ENCODE measurements at regions not wholly inside any gene's neighbourhood (a gene's known extent, or its start where the extent isn't known, plus 50 kb on each side); places are given as distances from the start of the nearest gene placed in this dataset.
"Not testable (repeated sequence)": the region's sequence is repeated elsewhere in the genome, so short reads cannot be mapped to it uniquely, and the experiment has no call there.

DNA sequence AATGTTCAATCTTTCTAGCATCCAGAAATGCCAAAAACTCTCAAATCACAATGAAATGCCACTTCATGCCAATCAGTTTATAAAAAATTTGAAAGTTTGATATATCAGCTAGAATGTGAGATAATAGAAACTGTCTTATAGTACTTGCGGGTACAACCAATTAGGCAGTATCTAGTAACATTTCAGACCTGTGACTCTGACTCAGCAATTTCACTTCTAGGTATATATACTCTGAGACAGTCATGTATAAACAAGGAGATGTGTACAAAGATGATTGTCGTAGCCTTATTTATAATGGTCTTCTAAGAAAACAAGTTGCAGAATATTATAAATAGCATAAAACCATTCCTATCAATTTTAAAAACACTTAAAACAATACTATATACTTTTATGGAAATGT is 252.3 kb upstream of the PODXL start:
- H3K27ac ChIP-seq (ENCODE audit: low read depth, low read length): no peak overlapping the region

DNA sequence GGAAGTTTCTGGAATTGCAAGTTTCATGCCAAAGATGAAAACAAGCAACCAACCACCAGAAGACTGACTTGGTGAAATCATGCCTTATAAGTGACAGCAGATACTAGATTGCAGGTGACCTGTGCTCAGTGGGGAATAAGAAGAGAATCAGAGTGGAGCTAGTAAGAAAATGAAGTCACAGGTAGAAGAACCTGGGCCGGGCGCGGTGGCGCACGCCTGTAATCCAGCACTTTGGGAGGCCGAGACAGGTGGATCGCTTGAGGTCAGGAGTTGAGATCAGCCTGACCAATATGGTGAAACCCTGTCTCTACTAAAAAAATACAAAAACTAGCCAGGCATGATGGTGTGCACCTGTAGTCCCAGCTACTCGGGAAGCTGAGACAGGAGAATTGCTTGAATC is 251.7 kb upstream of the PODXL start:
- not testable (repeated sequence) for H3K36me3 ChIP-seq (ENCODE audit: control insufficient read depth, insufficient read depth, low read length); H3K27me3 ChIP-seq (ENCODE audit: control insufficient read depth, insufficient read depth, low read length); H3K4me3 ChIP-seq (ENCODE audit: low read length)

More for the DNA sequence above, 252.3 kb upstream of the PODXL start:
- Histone ChIP-seq H3K4me3 (ENCODE audit: low read length) (no peak overlapping the region), H3K9ac (ENCODE audit: low read length) (no peak overlapping the region), H3K27me3 (ENCODE audit: control insufficient read depth, insufficient read depth, low read length) (no peaks in the 10 kb centered on the region), H3K36me3 (ENCODE audit: control insufficient read depth, insufficient read depth, low read length) (no peaks in the 10 kb centered on the region), H3K4me1 (ENCODE audit: control insufficient read depth, insufficient read depth, low read length) (no peaks in the 10 kb centered on the region)

DNA sequence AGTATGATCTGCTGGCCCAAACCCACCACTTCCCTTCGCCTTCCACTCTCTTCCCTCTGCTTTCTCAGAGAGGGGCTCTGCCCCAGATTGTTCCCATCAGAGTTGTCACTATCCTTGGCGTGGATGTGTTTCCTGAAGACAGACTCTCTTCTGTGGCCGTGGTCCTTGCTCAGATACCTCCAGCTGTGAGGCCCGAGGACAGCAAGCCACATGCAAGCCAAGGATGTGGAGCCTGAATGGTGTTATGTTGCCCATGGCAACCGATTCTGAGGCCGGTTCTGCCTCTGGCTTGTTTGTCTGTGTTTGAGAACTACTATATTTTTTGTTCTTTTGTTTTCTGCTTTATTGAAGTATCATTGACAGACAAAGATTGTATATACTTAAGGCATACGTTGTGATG is 247.4 kb upstream of the PODXL start:
- no peak overlapping the region for H3K4me3 ChIP-seq (ENCODE audit: low read length)
- no peaks in the 10 kb centered on the region for H3K27me3 ChIP-seq (ENCODE audit: control insufficient read depth, insufficient read depth, low read length)
- H3K4me1 ChIP-seq (ENCODE audit: control insufficient read depth, insufficient read depth, low read length): no peaks in the 10 kb centered on the region
- H3K36me3 ChIP-seq (ENCODE audit: control insufficient read depth, insufficient read depth, low read length): no peaks in the 10 kb centered on the region
- no peak overlapping the region for H3K27ac ChIP-seq (ENCODE audit: low read depth, low read length)
- H3K9ac ChIP-seq (ENCODE audit: low read length): no peak overlapping the region

More for the DNA sequence above, 251.7 kb upstream of the PODXL start:
- H3K27ac ChIP-seq (ENCODE audit: low read depth, low read length); H3K9ac ChIP-seq (ENCODE audit: low read length); H3K4me1 ChIP-seq (ENCODE audit: control insufficient read depth, insufficient read depth, low read length): not testable (repeated sequence)

DNA sequence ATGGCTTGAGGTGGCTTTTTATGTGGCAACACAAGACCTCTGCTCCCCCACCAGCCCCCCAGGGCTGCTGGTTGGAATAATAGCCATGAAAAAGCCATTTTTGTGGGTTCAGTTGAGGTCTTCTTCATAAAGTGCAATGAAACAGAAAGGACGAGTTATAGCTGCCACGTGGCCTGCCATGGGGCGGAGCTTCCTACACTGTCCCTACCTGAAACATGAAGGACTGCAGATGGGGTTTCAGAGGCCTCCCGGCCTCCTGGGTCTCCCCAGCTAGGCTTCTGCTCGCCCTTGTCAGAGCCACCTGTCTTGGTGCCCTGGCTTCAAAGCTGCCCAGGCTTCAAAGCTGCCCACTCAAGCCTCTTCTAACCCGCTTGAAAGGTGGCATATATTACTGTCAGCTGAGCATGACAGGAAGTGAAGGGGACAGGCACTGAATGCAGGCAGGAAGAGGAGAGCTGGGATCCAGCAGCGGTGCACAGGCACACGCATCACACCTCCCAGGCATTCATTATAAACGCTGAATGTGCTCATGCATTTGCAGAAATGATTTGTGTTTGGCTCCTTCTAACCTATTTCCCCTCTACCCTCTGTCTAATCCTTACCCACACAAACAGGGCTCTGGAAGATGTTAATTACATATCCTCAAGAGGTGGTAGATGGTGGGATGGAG is 245.9 kb upstream of the PODXL start:
- Histone ChIP-seq H3K4me3 (ENCODE audit: low read length) (no peak overlapping the region), H3K4me1 (ENCODE audit: control insufficient read depth, insufficient read depth, low read length) (no peaks in the 10 kb centered on the region), H3K36me3 (ENCODE audit: control insufficient read depth, insufficient read depth, low read length) (no peaks in the 10 kb centered on the region), H3K27ac (ENCODE audit: low read depth, low read length) (no peak overlapping the region), H3K9ac (ENCODE audit: low read length) (no peak overlapping the region), H3K27me3 (ENCODE audit: control insufficient read depth, insufficient read depth, low read length) (no peaks in the 10 kb centered on the region)

DNA sequence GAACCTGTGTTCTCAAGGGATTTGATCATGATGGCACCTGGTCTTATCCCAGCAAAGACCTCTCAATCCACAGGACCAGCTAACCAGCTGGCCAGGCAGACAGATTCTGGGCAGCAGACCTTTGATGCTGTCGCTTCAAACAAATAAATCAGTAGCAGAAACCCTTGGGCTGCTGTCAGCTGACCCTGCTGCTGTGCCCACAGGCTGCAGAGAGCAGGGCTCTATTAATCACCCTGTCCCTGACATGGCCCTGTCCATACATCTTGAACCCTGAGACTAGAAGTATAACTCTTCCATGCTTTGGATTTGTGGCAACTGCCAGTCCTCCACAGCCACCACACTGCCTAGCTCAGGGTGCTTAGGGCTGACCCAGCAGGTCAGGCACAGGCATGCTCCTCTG is 244.1 kb upstream of the PODXL start:
- no peaks in the 10 kb centered on the region for H3K36me3 ChIP-seq (ENCODE audit: control insufficient read depth, insufficient read depth, low read length)
- no peaks in the 10 kb centered on the region for H3K27me3 ChIP-seq (ENCODE audit: control insufficient read depth, insufficient read depth, low read length)
- no peak overlapping the region for H3K27ac ChIP-seq (ENCODE audit: low read depth, low read length)
- no peak overlapping the region for H3K9ac ChIP-seq (ENCODE audit: low read length)
- no peak overlapping the region for H3K4me3 ChIP-seq (ENCODE audit: low read length)
- H3K4me1 ChIP-seq (ENCODE audit: control insufficient read depth, insufficient read depth, low read length): no peaks in the 10 kb centered on the region

- H3K9ac ChIP-seq (ENCODE audit: low read length): no peak overlapping the region
- no peaks in the 10 kb centered on the region for H3K36me3 ChIP-seq (ENCODE audit: control insufficient read depth, insufficient read depth, low read length)
- H3K4me3 ChIP-seq (ENCODE audit: low read length): no peak overlapping the region
- H3K4me1 ChIP-seq (ENCODE audit: control insufficient read depth, insufficient read depth, low read length): no peaks in the 10 kb centered on the region
- no peak overlapping the region for H3K27ac ChIP-seq (ENCODE audit: low read depth, low read length)
- H3K27me3 ChIP-seq (ENCODE audit: control insufficient read depth, insufficient read depth, low read length): no peaks in the 10 kb centered on the region
Measured at GRCh38 chr7:131800008-131800407, 243.6 kb upstream of the PODXL start.

GRCh38 chr7:131797841-131798240 is 241.4 kb upstream of the PODXL start:
- H3K27me3 ChIP-seq (ENCODE audit: control insufficient read depth, insufficient read depth, low read length): no peaks in the 10 kb centered on the region

DNA sequence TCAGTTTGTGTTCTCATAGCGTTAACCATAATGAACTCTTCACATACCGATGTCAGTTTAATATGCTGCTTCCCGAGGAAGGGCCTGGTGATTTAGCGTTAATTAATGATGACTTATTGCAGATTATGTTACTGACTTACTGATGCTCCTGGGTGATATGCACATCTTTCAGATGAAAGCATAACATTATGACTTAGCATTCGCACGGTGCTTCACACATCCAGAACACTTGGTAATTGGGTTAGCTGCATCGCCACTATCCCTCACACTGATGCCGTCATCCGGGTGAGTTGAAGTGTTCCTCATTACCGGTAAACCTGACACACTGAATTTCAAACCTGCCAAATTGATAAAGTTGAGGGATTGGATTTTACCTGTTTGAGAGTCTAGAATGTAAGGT is 239.0 kb upstream of the PODXL start:
- H3K4me3 ChIP-seq (ENCODE audit: low read length): no peak overlapping the region
- no peaks in the 10 kb centered on the region for H3K27me3 ChIP-seq (ENCODE audit: control insufficient read depth, insufficient read depth, low read length)
- no peak overlapping the region for H3K27ac ChIP-seq (ENCODE audit: low read depth, low read length)
- no peaks in the 10 kb centered on the region for H3K4me1 ChIP-seq (ENCODE audit: control insufficient read depth, insufficient read depth, low read length)
- no peaks in the 10 kb centered on the region for H3K36me3 ChIP-seq (ENCODE audit: control insufficient read depth, insufficient read depth, low read length)
- no peak overlapping the region for H3K9ac ChIP-seq (ENCODE audit: low read length)

More at GRCh38 chr7:131797841-131798240, 241.4 kb upstream of the PODXL start:
- Histone ChIP-seq H3K9ac (ENCODE audit: low read length) (no peak overlapping the region), H3K4me3 (ENCODE audit: low read length) (no peak overlapping the region), H3K36me3 (ENCODE audit: control insufficient read depth, insufficient read depth, low read length) (no peaks in the 10 kb centered on the region), H3K27ac (ENCODE audit: low read depth, low read length) (no peak overlapping the region), H3K4me1 (ENCODE audit: control insufficient read depth, insufficient read depth, low read length) (no peaks in the 10 kb centered on the region)

- no peak overlapping the region for H3K4me3 ChIP-seq (ENCODE audit: low read length)
- no peaks in the 10 kb centered on the region for H3K27me3 ChIP-seq (ENCODE audit: control insufficient read depth, insufficient read depth, low read length)
- H3K9ac ChIP-seq (ENCODE audit: low read length): no peak overlapping the region
- H3K36me3 ChIP-seq (ENCODE audit: control insufficient read depth, insufficient read depth, low read length): no peaks in the 10 kb centered on the region
- no peaks in the 10 kb centered on the region for H3K4me1 ChIP-seq (ENCODE audit: control insufficient read depth, insufficient read depth, low read length)
- no peak overlapping the region for H3K27ac ChIP-seq (ENCODE audit: low read depth, low read length)
Measured at GRCh38 chr7:131792311-131792710, 235.9 kb upstream of the PODXL start.

- Histone ChIP-seq H3K27me3 (ENCODE audit: control insufficient read depth, insufficient read depth, low read length) (no peaks in the 10 kb centered on the region), H3K36me3 (ENCODE audit: control insufficient read depth, insufficient read depth, low read length) (no peaks in the 10 kb centered on the region), H3K9ac (ENCODE audit: low read length) (no peak overlapping the region), H3K4me1 (ENCODE audit: control insufficient read depth, insufficient read depth, low read length) (no peaks in the 10 kb centered on the region), H3K27ac (ENCODE audit: low read depth, low read length) (no peak overlapping the region), H3K4me3 (ENCODE audit: low read length) (no peak overlapping the region)
Measured at GRCh38 chr7:131787101-131787500, 230.7 kb upstream of the PODXL start.

DNA sequence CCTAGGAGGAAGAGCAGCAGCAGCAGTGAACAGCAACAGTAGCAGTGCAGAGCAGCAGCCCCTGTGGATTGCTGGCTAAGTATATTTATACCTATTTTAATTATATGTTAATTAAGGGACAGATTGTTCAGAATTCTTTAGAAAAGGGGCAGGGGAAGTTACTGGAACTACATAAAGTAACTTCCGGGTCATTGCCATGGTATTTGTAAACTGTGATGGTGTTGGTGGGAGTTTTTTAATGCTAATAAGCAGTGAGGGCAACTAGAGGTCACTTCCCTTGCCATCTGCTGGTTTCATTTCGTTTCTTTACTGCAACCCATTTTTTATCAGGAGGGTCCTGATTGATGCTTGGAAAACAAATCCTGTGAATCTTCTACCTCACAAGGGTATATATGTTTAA is 229.8 kb upstream of the PODXL start:
- Histone ChIP-seq H3K4me1 (ENCODE audit: control insufficient read depth, insufficient read depth, low read length) (no peaks in the 10 kb centered on the region), H3K4me3 (ENCODE audit: low read length) (no peak overlapping the region), H3K27me3 (ENCODE audit: control insufficient read depth, insufficient read depth, low read length) (peaks cover under 1% of the 10 kb centered on the region), H3K27ac (ENCODE audit: low read depth, low read length) (no peak overlapping the region), H3K9ac (ENCODE audit: low read length) (no peak overlapping the region), H3K36me3 (ENCODE audit: control insufficient read depth, insufficient read depth, low read length) (no peaks in the 10 kb centered on the region)

- H3K27me3 ChIP-seq (ENCODE audit: control insufficient read depth, insufficient read depth, low read length): peaks cover 3% of the 10 kb centered on the region
- H3K27ac ChIP-seq (ENCODE audit: low read depth, low read length): no peak overlapping the region
- no peak overlapping the region for H3K9ac ChIP-seq (ENCODE audit: low read length)
- peaks cover 2% of the 10 kb centered on the region for H3K4me1 ChIP-seq (ENCODE audit: control insufficient read depth, insufficient read depth, low read length)
- H3K4me3 ChIP-seq (ENCODE audit: low read length): no peak overlapping the region
- no peaks in the 10 kb centered on the region for H3K36me3 ChIP-seq (ENCODE audit: control insufficient read depth, insufficient read depth, low read length)
Measured at GRCh38 chr7:131778601-131779000, 222.2 kb upstream of the PODXL start.

DNA sequence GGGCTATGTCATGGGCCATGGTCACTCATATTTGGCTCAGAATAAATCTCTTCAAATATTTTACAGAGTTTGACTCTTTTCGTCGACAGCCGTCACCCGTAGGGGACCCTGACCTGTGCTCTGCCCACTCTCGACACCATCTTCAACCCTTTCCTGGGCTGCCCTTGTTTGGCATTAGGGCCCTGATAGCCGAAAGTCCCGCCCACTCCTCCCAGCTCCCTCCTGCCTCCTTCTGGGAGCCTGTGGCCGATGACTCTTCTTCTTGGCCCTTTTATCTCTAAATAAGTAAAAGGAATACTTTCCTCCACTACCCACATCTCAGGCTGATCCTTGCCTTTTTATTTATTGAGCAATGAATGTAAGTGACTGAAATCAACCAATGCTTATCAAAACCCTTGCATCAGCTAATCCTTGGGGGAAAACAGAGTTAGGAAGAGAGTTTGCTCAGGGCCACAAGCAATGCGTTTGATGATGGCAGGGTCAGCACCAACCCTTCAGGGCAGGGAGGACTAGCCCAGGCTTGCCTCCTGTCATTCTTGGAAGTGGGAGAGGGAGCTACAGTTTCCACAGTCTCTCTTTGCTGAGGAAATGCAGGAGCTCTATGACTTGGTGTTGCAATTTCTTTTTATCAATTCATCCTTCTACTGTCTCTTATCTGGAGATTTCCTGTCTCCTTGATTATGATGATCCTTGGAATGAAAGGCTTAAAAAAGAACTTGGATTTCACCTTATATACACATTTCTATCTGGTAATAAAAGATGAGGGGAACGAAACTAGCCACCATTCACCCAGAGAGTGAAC is 218.2 kb upstream of the PODXL start:
- no peak overlapping the region for H3K4me3 ChIP-seq (ENCODE audit: low read length)
- H3K4me1 ChIP-seq (ENCODE audit: control insufficient read depth, insufficient read depth, low read length): peaks cover 2% of the 10 kb centered on the region
- no peak overlapping the region for H3K9ac ChIP-seq (ENCODE audit: low read length)
- H3K27ac ChIP-seq (ENCODE audit: low read depth, low read length): no peak overlapping the region
- no peaks in the 10 kb centered on the region for H3K27me3 ChIP-seq (ENCODE audit: control insufficient read depth, insufficient read depth, low read length)
- H3K36me3 ChIP-seq (ENCODE audit: control insufficient read depth, insufficient read depth, low read length): no peaks in the 10 kb centered on the region

All from rectal smooth muscle tissue (tissue), 1 donor.